Non-pigmented ciliary epithelial cell (primary cell): ENCODE measurements at regions not wholly inside any gene's neighbourhood (a gene's known extent, or its start where the extent isn't known, plus 50 kb on each side); places are given as distances from the start of the nearest gene placed in this dataset.
"Not testable (repeated sequence)": the region's sequence is repeated elsewhere in the genome, so short reads cannot be mapped to it uniquely, and the experiment has no call there.

ENCODE experiments used
- DNase-seq: peaks from one replicate; pipeline ENCODE4 v3.0.0-alpha.2; 2010; ENCODE audit warnings: low read depth

DNA sequence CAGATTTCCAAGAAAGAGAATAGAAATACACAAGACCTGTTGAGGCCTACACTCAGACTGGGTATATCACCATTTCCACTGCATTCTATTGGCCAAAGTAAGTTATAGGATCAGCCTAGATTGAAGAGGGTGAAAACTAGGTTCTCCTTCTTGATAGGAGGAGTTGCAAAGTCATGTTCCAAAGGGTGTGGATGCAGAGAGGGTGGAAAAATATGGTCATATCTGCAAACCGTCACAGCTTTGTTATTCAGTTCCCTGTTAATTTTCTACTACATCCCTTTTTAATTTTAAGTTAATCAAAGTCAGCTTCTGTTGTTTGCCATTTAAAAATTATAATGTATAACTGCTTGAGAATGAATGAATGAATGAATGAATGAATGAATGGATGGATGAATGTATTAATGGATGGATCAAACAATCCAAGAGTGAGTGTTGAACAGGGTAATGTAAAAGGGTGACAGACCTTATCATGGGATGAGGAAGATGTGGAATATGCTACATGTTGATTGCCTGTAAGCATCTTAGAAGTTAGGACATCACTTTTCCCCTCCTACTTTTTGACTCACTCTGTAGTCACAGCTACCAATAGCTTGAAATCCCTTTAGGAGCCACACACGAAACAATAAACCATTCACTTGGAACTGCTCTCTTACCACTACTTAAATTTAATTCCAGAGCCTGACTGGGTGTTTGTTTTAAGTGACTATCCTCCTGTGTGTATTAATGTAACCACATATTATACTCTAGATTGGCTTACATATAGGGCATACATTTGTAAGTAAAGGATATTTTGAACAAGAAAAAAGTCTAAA lies 121.5 kb downstream of the CCDC34 start:
- no peak for DNase-seq

DNA sequence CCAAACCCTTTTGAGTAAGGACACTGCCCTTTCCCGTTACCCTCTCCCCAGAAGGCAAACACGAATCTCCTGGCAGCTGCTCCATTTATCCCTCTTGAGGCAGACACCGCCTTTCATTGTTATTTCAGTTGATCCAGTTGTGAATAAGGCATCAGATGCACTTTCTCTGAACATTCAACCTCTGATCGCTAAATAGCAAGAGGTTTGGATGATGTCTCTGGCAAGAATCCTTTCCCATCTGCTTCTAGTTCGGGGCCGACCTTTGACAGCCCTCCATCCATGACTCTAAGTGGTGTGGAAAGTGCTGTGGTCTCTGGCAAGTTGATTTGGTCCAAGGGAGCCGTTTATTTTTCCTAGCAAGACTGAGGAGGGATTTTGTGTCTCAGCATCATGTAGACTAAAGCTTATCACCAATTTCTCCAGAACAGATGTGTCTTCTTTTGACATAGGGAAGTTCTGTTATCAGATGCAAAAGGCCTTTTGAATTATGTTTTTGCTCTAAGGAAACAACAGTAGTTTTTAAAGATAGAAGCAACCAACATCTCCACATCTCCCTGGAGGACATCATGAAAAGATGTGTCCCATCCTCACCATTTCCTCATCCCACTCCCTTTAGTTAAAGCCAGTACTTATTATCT lies 123.6 kb downstream of the CCDC34 start:
- DNase-seq = no peak

DNA sequence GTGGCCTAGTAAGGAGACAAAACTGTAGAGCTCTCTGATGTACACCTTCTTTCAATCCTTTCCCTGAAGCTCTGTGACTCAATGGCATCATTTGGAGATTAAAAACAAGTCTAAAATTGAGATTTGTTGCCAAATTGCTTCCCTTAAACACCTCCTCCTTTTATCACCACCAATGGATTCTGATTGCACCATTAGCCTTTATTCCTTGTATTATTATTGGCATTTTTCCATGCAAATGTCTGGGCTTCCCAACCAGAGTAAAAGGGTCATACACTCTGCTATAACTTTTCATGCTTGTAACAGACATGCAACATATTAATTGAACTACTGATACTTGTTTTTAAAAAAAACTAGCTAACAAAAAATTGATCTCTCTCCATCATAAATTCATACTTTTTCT lies 124.2 kb downstream of the CCDC34 start:
- DNase-seq = no peak

DNA sequence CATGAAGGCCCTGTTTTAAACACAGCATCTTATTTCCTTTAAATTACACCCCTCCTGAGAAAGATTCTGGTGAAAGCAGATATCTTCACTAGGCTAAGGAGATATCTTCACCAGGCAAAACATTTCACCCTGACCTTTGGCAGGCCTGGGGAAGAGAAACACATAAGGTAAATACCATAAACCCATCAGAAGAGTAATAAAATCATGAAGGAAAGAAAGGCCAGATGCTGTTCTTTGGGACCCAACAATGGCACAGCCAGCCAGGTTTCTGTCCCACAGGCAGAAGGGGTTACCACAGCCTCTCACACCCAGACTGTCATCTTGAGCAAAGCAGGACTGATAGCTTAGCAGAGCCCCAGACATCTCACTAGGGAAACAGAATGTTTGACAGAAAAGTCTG lies 125.4 kb downstream of the CCDC34 start:
- no peak for DNase-seq

DNA sequence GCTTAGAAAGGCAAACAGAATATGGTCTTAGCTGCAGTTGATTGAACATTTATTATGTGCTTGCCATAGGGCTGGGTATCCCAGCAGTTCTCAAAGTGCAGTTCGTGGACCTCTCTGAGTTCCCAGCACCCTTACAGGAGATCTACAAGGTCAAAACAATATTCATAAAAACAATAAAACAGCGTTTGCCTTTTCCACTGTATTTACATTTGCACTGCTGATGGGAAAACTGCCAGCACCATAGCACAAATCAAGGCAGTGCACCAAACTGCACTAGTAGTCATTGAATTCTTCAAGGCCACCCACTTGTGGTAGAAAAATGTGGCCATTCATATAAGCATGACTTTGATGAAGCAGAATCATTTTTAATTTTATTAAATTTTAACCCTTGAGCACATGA lies 128.1 kb downstream of the CCDC34 start:
- no peak for DNase-seq

DNA sequence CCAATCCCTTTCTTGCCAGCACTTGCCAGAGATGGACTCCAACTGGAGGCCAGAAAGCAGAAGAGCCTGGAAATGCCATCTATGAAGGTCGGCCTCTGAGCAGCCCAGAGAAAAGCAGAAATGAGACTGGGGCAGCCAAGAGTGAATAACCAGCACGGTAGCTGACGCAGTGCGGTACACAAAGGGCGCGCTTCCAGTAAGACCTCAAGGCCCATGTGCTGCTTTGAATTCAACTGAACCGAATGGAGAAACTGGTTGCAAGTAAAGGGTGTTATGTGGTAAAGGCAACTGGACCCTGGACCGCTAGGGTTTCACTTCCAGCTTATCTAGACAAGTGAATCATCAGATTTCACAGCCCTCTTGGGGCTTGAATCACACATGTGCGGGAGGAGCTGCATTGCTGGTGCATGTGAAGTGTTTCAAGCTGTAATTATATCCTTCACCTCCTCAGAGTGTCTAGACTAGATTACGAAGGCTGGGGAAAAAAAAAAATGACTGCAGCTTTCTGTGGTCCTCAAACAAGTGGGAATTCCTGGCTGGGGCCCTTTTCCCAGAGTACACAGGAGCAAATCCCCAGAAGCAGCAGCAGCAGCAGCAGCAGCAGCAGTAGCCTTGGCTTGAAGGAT lies 128.9 kb downstream of the CCDC34 start:
- DNase-seq = peak; percentile 95

DNA sequence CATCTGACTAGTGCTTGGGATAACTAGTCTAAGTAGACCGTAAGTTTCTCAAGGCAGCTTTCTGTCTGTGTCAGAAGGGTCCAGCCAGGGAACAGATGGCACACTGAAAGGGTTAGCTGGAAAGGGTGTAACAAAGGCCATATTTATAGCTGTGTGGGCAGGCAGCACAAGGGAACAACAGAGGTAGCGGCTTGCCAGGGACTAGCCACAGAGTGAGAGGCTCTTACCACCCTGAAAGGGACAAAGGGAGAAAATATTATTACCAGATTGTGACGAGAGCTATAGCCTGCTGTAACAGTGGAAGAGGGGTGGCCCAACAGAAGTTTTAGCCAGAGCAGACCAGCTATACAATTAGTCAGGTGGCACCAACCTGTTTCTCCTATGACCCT lies 129.4 kb downstream of the CCDC34 start:
- DNase-seq = no peak

DNA sequence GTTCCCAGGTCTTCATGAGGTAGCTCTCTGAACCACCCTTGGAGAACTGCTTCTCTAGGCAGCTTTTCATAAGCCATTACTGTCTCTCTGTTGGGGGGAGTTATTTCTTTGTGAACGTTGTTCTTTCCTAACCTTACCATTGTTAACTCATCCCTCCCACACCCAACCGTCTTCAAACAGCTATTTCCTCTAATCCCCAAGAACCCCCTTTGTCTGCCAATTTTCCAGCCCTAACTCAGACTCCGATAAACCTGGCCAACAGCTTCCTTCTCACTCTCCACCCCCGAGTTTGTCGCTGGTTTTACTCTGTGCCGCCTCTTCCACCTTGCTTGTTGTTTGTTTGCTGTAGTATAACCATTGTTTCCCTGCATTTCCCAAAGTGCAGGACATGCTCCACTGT lies 131.5 kb downstream of the CCDC34 start:
- DNase-seq = no peak

DNA sequence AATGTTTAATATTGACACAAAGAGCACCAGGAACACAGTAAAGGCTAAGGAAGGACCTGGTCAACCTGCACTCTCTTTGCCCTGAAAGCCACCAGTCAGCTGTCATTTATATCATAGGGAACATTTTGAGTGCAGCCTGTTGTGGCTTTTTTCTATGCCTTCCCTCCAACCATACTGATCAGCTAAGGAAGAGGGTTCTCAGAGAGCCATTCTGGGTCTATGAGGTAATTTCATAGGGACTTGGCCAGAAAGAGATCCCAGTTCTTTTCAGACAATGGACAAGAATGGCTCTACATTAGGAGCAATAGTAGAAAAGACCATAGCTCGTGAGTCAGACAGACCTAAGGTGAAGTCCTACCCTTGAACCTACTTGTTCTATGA lies 132.8 kb downstream of the CCDC34 start:
- DNase-seq = no peak

DNA sequence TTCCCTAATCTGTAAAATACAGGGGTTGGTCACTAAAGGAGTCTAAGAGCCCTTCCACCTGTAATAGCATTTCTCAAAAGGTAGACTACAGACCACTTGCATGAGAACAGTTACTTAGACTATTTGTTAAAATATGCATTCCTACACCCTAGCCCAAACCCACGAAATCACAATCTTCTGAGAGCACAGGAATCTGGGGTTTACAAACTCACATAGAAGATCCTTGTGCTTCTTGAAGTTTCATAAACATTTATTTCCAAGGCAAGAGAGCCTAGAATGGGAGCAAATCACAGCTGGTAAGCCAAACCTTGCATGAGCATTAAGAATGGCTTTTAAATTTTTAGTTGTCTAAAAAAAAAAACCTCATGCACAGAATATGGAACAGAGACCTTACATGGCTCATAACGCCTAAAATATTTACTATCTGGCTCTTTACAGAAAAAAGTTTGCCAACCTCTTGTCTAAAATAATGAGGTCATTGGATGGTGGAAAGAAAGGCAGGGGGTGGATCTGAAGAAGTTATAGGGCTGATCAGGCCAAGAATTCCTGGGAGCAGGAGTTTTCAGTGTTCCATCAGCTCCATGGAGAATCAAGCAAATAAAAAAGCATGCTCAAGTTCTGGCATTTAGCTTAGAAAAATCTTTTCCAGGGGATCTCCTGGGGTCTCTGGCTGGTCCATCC lies 133.4 kb downstream of the CCDC34 start:
- DNase-seq = no peak

DNA sequence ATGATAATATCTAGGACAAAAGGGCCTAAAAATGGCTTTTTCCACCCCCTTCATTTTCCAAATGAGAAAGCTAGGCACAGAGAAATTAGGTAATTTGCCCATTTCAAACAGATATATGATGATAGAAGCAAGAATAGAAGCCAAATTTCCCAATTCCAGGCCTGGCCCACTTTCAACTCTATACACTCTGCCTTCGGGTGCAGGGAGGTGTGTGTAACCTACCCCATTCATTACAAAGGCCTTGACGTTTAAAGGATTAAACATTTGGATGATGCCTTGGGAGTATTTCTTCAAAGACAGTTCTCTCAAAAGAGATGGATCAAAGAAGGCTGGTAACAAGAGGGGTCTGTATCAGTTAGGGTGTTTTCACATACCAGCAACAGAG lies 134.1 kb downstream of the CCDC34 start:
- DNase-seq = no peak

DNA sequence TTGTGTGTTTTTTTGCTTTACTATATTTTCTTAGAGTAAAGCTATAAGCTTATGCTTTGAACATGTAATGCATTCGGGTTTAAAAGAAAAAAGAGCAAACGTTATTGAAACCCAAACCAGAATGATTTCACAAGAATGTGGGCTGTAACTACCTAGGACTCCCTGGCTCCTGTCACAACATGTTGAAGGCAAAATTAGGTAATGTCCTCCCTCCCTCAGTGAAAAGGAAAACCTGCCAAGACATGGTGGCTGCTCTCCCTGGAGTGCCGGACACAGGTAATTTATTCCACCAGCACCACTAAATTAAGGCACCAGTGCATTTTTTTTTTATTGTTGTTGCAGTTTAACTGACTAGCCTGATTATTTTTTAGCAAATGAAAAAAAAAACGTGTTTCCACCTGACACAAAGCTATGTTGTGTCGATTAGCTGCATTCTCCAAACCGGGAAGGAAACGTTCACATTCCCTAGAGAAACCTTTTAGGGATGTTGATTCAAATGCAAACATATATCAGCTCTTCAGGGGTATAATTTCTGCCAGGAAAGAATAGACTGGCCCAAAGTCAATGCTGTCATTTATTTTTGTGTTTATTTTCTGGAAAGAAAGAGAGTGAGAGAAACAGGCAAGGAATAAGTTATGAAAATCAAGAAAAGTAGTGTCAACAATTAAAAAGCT lies 134.6 kb downstream of the CCDC34 start:
- no peak for DNase-seq

DNA sequence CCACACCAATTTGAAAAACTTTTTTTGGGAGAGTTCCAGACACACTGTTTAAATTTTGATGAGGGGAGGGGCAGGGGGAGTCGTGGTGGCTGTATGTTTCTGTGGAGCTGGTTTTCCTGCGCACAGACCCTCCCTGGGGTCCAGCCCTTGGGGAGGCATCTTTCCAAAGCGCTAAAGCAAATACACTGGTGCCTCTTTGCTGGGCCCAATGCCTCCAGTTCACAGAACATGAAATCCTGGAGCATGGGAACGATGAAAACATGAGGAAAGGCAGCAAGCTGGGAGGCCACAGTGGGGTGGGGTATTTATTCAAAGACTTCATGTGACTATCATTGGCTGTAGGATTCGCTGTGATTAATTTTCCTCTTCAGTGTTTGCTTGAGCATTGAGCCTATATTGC lies 135.3 kb downstream of the CCDC34 start:
- no peak for DNase-seq

DNA sequence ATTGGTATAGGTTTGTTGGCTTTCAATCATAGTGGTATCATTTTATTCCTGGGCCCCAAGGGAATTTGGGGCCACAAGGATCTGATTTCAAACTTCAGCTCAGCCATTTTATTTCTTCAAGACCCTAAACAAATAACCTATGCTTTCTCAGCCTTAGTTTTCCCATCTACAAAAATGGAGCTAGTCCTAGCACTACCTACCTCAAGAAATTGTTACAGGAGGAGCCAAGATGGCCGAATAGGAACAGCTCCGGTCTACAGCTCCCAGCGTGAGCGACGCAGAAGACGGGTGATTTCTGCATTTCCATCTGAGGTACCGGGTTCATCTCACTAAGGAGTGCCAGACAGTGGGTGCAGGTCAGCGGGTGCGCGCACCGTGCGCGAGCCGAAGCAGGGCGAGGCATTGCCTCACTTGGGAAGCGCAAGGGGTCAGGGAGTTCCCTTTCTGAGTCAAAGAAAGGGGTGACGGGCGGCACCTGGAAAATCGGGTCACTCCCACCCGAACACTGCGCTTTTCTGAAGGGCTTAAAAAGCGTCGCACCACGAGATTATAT lies 143.5 kb downstream of the CCDC34 start:
- DNase-seq = not testable (repeated sequence)

DNA sequence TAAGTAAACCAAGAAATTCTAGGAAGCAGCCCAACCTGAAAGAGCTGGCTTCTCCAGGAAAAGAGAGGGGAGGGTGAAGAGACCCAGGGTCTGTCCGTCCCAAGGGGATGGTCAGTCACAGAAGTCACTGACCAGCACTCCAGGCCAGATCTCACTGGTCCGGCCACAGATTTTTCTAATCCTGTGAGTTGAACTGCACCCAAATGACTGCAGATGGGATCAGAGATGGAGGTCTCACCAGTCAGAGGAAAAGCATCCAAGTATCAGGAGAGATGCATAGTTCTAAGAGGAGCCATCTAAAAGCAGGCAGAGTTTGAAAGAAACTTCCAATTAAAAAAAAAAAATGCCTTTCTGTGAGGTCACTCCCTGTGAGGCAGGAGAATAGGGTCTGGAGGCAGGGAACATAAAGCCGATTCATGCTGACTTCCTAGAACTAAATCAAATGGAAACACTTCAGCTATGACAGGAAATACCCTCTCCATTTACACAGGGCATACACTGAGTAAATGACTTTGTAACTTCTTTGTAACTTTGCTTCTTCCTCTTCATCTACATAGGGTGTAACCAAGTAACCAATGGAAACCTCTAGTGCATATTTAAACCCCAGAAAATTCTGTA lies 144.5 kb downstream of the CCDC34 start:
- DNase-seq = peak; percentile 76

DNA sequence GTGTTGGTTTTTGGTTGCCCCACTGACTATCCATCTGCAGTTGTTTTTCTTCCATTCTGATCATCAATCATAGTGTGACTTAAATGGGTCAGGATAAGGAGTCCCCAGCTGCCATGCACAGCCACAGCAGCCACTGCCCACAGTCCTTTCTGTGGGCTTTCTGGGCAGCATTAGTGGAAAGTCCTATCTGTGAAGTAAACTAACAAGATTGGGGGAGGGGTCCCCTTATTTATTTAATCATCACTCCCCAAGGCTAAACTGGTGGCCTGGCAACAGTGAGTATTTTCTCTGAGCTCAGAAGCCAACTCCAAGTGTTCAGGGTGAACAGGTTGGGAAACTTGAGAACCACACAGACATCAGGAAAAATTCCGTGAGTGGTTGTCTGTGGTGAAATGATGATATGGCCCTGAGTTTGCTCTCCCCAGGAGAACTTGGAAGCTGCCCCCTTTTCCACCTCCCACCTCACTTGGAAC lies 145.0 kb downstream of the CCDC34 start:
- no peak for DNase-seq

DNA sequence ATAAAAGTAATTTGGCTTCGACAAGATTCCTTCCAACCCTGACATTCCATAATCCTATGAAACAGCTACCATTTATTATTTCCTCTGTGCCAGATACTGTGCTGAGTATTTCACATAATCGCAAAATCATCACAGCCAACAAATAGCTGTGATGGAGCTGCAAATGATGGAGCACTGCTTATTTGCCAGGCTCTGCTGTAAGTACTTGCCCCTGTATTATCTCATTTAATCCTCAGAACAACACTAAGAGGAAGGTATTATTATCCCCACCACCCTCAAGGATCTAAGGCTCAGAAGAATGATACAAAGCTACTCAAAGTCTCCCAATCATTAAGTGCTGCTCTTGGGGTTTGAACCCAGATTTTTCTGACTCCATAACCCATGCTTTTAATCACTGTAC lies 145.5 kb downstream of the CCDC34 start:
- no peak for DNase-seq

DNA sequence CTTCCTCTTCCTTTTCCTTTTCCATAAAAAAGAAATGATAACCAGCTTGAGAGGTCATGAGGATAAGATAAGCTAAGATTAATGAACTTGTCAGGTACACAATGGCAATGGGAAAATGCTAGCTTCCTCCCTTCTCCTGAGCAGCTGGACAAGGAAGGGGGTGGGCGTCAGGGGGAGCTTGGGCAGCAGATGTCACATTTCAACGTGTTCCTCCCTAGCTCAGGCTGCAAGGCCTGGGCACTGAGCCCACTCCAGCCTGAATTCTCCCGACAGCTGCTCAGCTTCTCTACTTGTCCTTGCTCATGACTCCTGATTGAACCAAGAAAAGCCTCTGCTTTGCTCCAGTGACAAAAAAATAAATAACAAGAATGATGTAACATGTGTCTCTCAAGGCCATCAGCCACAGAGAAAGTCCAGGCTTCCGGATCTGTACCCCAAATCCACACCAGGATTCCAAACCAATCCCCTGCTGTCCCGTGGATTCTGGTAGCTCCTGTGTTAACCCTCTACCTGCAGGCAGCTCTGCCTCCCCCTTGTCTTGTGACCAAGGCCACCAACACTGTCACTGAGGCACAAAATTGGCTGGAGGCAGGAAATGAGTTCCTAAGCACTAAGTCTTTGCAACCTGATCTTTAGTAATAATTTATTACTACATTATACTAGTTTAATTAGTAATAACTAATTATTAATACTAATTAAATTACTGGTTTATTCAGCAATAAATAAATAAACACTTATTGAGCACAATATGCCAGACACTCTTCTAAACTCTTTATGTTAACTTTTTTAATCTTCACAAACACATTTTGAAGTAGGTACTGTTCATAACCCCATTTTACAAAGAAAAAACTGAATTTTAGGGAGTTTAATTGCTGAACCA lies 146.5 kb downstream of the CCDC34 start:
- no peak for DNase-seq

DNA sequence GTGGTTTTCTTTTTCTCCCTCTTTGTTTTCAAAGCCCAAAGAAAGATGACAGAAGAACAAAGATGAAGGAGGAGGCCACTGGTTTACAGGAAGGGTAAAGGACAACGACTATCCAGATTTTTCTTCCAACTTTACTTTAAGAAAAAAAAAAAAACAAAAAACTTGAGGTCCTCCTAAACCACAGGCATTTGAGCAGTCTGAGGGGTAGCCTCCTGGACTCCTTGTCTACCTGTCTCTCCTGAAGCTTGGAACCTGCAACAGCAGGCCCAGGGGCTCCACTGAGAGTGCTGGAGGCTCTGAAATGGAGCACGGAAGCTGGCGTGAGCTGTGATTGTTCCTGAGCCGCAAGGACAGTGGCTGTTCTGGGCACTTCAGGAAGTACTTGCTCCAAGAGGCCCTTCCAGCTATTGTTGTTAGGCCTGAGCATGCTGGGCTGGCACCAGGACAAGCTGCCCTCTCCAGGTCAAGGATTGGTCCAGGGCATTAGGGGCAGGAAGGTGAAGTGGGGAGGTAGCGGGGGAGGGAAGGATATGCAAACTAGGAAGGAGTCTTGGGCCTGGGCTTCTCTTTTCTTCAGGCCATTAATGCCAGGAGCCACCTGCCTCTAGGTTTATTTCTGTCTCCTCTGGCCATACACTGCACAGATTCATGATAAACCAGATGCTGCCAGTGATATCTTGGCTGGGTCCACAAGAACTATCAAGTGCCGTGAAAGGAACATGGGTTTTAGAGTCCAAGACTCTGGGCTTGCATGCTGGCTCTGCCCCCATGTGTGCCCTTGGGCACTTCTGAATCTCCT lies 147.3 kb downstream of the CCDC34 start:
- no peak for DNase-seq

DNA sequence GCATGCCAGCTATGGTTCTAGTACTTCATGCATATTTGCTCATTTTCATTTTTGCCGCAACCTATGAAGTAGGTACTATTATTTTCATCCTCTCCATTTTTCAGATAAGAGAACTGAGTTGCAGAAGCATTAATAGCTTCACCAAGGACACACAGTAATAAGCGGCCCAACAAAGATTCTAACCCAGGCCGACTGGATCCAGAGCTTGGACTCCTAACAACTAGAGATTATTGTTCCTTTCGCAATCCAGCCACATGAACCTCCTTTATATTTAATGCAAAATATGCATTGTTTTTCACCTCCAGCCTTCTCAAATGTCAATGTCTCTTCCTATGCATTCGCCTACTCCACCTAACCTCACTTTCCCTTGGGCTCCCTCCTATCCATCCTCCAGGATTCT lies 148.3 kb downstream of the CCDC34 start:
- no peak for DNase-seq
